Fibroblast of skin of scalp (primary cell): ENCODE measurements at regions not wholly inside any gene's neighbourhood (a gene's known extent, or its start where the extent isn't known, plus 50 kb on each side); places are given as distances from the start of the nearest gene placed in this dataset.

Experiments
- DNase-seq: peaks from one replicate; pipeline ENCODE4 v3.0.0-alpha.2; 2013

GRCh38 chr14:34036319-34036766 is 85.5 kb upstream of the EGLN3 start:
- DNase-seq = no peak

GRCh38 chr14:34035934-34036250 is 85.0 kb upstream of the EGLN3 start:
- DNase-seq = no peak

GRCh38 chr14:34035177-34035933 is 84.5 kb upstream of the EGLN3 start:
- DNase-seq = no peak

DNA sequence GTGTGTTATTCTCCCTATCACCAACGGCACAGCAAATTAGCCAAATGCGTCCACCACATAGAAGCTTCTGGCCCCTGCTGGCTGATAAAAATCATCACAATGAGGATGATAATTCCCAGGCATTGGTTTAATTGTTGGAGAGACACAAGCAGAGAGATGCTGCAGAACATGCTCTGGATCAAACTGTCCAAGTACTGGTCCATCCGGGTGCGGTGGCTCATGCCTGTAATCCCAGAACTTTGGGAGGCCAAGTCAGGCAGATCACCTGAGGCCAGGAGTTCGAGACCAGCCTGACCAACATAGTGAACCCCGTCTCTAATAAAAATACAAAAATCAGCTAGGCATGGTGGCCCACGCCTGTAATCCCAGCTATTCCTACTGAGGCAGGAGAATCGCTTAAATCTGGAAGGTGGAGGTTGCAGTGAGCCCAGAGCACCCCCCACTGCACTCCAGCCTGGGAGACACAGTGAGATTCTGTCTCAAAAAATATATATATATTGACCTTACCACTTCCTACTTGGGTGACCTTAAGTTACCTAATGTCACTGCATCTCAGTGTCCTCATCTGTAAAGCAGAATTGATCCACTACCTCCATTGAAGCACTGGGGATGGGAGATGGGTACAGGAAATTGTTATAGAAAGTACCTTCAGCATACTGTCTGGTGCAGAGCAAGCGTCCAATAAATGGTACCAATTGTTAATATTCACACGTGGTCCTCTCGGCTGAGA is 83.7 kb upstream of the EGLN3 start:
- DNase-seq = no peak

DNA sequence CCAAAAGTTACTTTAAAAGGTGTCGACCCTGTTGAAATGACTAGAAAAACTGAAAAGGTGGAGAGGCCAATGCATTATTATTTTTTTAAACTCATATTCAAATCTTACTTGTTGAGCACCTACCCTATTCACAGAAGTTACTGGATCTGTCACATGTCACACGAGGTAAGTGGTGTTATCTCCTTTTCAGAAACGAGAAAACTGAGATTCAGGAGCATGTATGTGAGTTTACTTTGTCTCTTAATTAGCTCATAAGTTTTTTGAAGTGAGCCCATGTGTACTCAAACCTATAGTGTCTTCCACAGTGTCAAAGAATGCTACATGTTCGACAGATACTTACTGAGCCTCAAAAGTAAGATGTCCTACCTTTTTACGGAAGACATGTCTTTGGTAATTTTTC is 81.8 kb upstream of the EGLN3 start:
- no peak for DNase-seq

DNA sequence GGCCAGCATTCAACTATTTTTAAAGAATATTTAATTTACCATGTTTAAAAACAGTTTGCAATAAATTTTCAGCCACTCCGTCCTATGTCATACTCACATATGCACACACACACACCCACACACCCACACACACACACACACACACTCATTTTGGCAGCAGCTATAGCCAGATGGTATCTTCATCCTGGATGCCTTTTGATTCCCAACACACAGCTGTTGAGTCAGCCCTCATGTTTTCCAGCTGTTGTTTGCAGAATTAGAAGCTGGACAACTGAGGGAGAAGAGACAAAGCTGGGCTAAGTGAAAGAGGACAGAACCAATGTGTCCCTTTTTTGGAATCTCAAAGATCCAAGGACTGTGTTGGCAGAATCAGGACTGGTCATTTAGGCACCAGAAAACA is 80.0 kb upstream of the EGLN3 start:
- peak; percentile 29 for DNase-seq

GRCh38 chr14:34029921-34030334 is 79.1 kb upstream of the EGLN3 start:
- DNase-seq = peak; percentile 19

GRCh38 chr14:34027990-34028495 is 77.2 kb upstream of the EGLN3 start:
- no peak for DNase-seq

- no peak for DNase-seq
These were observed 76.5 kb upstream of the EGLN3 start for GRCh38 chr14:34027130-34027989.

DNA sequence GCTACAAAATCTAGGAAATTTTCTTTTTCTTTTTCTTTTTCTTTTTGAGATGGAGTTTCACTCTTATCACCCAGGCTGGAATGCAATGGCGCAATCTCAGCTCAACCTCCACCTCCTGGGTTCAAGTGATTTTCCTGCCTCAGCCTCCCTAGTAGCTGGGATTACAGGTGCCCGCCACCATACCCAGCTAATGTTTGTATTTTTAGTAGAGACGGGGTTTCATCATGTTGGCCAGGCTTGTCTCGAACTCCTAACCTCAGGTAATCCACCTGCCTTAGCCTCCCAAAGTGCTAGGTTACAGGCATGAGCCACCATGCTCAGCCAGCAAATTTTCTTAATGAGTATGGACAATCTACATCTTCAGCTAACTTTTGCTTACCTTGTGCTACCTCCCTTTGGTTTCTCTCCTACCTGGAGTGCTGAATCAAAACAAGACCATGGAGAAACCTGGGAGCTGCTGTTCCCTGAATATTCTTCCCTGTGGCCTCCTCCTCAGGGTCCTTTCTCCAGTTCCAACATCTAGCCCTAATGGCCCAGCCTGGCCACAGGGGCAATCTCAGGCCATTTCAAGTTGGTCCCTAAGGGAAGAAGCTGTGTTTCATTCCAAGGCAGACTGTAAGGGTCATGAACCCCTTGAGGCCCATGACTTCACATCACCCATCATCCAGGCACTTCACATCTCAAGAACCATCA is 74.6 kb upstream of the EGLN3 start:
- no peak for DNase-seq

GRCh38 chr14:34024768-34025144 is 73.9 kb upstream of the EGLN3 start:
- no peak for DNase-seq

DNA sequence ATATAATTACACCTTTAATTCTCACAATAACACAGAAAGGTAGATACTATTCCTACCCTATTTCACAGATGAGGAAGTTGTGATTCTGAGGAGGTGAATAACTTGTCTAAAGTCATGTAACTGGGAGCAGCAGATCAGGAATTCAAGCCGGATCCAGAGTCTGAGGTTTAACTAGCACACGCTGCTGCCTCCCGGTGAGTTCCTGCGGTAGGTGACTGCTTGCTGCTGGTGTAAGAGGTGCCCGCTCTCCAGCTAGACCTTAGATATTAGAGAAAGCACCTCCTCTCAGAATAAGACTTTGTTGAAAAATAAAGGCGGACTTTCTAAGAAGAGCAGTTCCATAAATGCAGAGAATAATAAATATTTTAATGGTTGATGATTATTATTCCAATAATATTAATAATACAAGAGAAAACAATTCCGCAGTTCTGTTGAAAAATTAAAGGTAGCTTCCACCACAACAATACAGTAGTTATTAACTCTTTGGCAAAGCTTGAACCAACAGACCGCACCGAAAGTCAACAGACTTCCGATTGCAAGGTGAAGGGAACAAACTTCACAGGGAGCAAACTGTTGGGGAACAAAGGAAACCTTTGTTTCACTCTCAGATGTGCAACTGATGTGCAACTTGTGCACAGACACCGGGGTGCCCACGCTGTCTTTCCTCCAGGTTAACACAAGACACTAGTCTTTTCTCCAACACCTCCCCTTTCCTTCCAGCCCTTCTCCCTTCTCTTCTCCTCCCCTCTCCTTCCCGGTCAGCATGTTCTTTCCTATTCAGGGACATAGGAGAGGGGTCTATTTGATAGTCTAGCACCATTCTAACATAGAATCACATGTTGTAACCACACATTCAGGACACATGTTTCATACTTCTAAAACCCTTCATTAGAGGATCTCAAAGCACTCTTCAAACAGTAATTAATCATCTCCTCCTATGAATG is 73.2 kb upstream of the EGLN3 start:
- DNase-seq = no peak

GRCh38 chr14:34021096-34021495 is 70.2 kb upstream of the EGLN3 start:
- no peak for DNase-seq

DNA sequence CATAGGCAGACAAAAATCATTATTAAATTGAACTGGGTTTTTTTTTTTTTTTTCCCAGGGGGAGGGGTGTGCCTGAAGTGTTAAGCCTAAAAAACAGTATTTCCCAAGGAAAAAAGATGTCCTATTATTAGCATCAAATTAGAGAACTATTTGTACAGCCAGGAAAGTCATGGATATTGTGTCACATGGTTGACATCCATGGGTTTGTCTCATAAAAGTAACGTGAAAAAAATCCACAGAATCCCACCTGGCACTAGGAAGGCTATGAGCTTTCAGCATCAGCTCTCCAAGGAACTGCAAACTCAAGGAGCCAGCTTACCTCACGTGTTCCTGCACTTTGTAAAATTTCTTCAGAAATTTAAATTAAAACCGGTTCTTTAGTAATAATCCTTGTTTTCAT is 69.1 kb upstream of the EGLN3 start:
- no peak for DNase-seq

GRCh38 chr14:34018564-34019244 is 67.8 kb upstream of the EGLN3 start:
- no peak for DNase-seq

- DNase-seq = no peak
These were observed 67.3 kb upstream of the EGLN3 start for GRCh38 chr14:34018125-34018524.

DNA sequence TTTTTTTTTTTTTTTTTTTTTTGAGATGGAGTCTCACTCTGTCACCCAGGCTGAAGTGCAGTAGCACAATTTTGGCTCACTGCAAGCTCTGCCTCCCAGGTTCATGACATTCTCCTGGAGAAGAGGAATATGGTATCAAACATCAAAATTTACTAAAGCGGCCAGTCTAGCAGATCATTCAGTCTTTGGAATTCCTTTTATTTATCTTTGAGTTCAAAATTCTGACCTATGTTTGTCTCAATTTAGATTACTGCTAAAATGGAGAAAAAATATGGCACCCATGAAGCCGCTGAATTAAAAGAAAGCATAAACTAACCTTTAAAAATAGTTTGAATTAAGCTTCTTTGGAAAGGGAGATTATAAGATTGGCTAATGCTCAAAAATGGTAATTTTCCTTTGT is 64.5 kb upstream of the EGLN3 start:
- no peak for DNase-seq

GRCh38 chr14:34014936-34015335 is 64.1 kb upstream of the EGLN3 start:
- DNase-seq = no peak

- no peak for DNase-seq
These were observed 62.8 kb upstream of the EGLN3 start for GRCh38 chr14:34013721-34014060.

DNA sequence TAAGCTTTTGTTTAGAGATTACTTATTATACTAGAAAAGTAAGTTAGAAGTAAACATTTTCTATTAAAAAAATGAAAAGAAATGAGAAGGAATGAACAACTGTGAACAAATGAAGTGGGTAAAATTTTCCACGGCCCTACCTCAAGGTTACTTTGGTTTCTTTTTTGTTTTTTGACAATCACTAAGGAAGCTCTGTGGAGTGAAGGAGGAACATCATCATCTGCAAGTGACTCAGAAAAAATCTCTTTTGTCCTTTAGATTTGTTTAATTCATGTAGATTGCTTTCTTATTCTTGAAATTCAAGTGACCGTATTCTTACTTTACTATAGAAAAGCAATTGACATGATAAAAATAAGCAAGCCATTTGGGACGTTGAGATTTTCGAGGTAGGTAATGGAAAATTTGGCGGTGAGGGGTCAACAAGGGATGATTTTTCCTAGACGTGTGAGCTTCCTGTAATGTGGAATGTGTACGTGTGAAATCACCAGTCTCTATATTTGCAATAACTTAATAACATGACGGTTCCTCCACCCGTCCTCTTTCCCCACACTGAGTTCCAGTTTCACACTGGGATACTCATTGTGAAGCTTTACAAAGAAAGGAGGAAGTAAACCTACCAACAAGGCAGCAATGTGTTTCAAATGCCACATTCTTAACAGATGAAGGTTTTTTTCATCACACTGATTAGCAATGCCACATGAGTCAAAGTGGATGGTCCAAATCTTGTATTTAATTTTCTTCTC is 62.3 kb upstream of the EGLN3 start:
- no peak for DNase-seq
